Activated B cell treated with CpG ODN at 0.5 μM for 24 hours (primary cell): ENCODE measurements at regions not wholly inside any gene's neighbourhood (a gene's known extent, or its start where the extent isn't known, plus 50 kb on each side); places are given as distances from the start of the nearest gene placed in this dataset.

ENCODE experiments used
- ATAC-seq: fragments of 200-7000 bp; cut with Tn5 transposase; one replicate; pipeline ENCODE4 v1.10.0; 2021; ENCODE audit warnings: low read depth, mild to moderate bottlenecking, moderate library complexity
- CTCF ChIA-PET: fragments of 350-600 bp; sonication (Branson Sonifier 250); formaldehyde crosslinking; loops from one replicate; lab custom pipeline; 2021; ENCODE audit warnings: antibody characterized with exemption; lab: Charles Lee
- POLR2A ChIA-PET: fragments of 350-600 bp; sonication (Branson Sonifier 250); formaldehyde crosslinking; loops from one replicate; lab custom pipeline; 2021; ENCODE audit warnings: antibody characterized with exemption; lab: Charles Lee
- DNase-seq: peaks from one replicate; pipeline ENCODE4 v3.0.0; 2022
- H3K27ac Mint-ChIP-seq: one replicate; pipeline ENCODE4 v1.8.0; 2020; ENCODE audit warnings: mixed read lengths
- H3K27me3 Mint-ChIP-seq: one replicate; pipeline ENCODE4 v1.8.0; 2021; ENCODE audit warnings: mixed read lengths
- H3K36me3 Mint-ChIP-seq: one replicate; pipeline ENCODE4 v1.8.0; 2021; ENCODE audit warnings: low read depth, mixed read lengths
- H3K4me1 Mint-ChIP-seq: one replicate; pipeline ENCODE4 v1.8.0; 2021; ENCODE audit warnings: mixed read lengths
- H3K4me3 Mint-ChIP-seq: one replicate; pipeline ENCODE4 v1.8.0; 2020; ENCODE audit warnings: mild to moderate bottlenecking, mixed read lengths
- H3K9me3 Mint-ChIP-seq: one replicate; pipeline ENCODE4 v1.8.0; 2020; ENCODE audit warnings: mixed read lengths
- CTCF ChIP-seq: fragments of 200-600 bp; IDR thresholded peaks from one replicate; pipeline ENCODE4 v1.8.0; 2022; ENCODE audit warnings: antibody characterized with exemption, mild to moderate bottlenecking
- intact Hi-C: fragments of 100-400 bp; cut with micrococcal nuclease; formaldehyde crosslinking; loops from one replicate; pipeline ENCODE4 v1.15.1; 2024

GRCh38 chr1:232413674-232414073 lies 216.3 kb downstream of the SIPA1L2 start:
- no peak for DNase-seq
- H3K4me1 Mint-ChIP-seq = no peaks in the 10 kb centered on the region
- POLR2A ChIA-PET = no interaction called here
- intact Hi-C loops = no loop called here
- CTCF ChIA-PET = no interaction called here
- peaks cover 2% of the 10 kb centered on the region for H3K27me3 Mint-ChIP-seq
- no peak for TF ChIP-seq CTCF
- no peak overlapping the region for H3K27ac Mint-ChIP-seq
- H3K4me3 Mint-ChIP-seq = no peak overlapping the region
- peaks cover 5% of the 10 kb centered on the region for H3K9me3 Mint-ChIP-seq
- H3K36me3 Mint-ChIP-seq = no peaks in the 10 kb centered on the region
- ATAC-seq = no peak

- intact Hi-C loops = no loop called here
- DNase-seq = no peak
- Mint-ChIP-seq H3K4me3 (no peak overlapping the region), H3K4me1 (no peaks in the 10 kb centered on the region), H3K27me3 (peaks cover 2% of the 10 kb centered on the region), H3K27ac (no peak overlapping the region), H3K36me3 (no peaks in the 10 kb centered on the region), H3K9me3 (peaks cover 5% of the 10 kb centered on the region)
- no peak for ATAC-seq
- no peak for TF ChIP-seq CTCF
- ChIA-PET CTCF (no interaction called here), POLR2A (no interaction called here)
Observed at GRCh38 chr1:232409584-232409983, 220.3 kb downstream of the SIPA1L2 start.

GRCh38 chr1:232407120-232407519 lies 222.8 kb downstream of the SIPA1L2 start:
- ATAC-seq (no peak), DNase-seq (no peak)
- H3K4me1 Mint-ChIP-seq = no peaks in the 10 kb centered on the region
- CTCF ChIA-PET = no interaction called here
- POLR2A ChIA-PET = no interaction called here
- H3K27ac Mint-ChIP-seq = no peak overlapping the region
- intact Hi-C loops = no loop called here
- H3K36me3 Mint-ChIP-seq = no peaks in the 10 kb centered on the region
- no peak for TF ChIP-seq CTCF
- peaks cover 5% of the 10 kb centered on the region for H3K9me3 Mint-ChIP-seq
- no peak overlapping the region for H3K4me3 Mint-ChIP-seq
- H3K27me3 Mint-ChIP-seq = peaks cover 2% of the 10 kb centered on the region

GRCh38 chr1:232405781-232406180 lies 224.2 kb downstream of the SIPA1L2 start:
- H3K4me1 Mint-ChIP-seq = no peaks in the 10 kb centered on the region
- H3K27ac Mint-ChIP-seq = no peak overlapping the region
- DNase-seq = no peak
- H3K4me3 Mint-ChIP-seq = no peak overlapping the region
- intact Hi-C loops = no loop called here
- no peaks in the 10 kb centered on the region for H3K36me3 Mint-ChIP-seq
- peaks cover 5% of the 10 kb centered on the region for H3K9me3 Mint-ChIP-seq
- ChIA-PET POLR2A (no interaction called here), CTCF (no interaction called here)
- no peaks in the 10 kb centered on the region for H3K27me3 Mint-ChIP-seq
- TF ChIP-seq CTCF = no peak
- no peak for ATAC-seq

- H3K9me3 Mint-ChIP-seq = peaks cover 5% of the 10 kb centered on the region
- ChIA-PET CTCF (no interaction called here), POLR2A (no interaction called here)
- intact Hi-C loops = no loop called here
- no peak overlapping the region for H3K27ac Mint-ChIP-seq
- H3K27me3 Mint-ChIP-seq = no peaks in the 10 kb centered on the region
- TF ChIP-seq CTCF = no peak
- H3K4me1 Mint-ChIP-seq = no peaks in the 10 kb centered on the region
- DNase-seq (no peak), ATAC-seq (no peak)
- no peaks in the 10 kb centered on the region for H3K36me3 Mint-ChIP-seq
- H3K4me3 Mint-ChIP-seq = no peak overlapping the region
Observed at GRCh38 chr1:232404981-232405731, 224.8 kb downstream of the SIPA1L2 start.
